ENCODE measurements at regions not wholly inside any gene's neighbourhood (a gene's known extent, or its start where the extent isn't known, plus 50 kb on each side); places are given as distances from the start of the nearest gene placed in this dataset.

- Histone ChIP-seq H3K4me1 (ENCODE audit: control insufficient read depth, insufficient read depth, low read length) (no peaks in the 10 kb centered on the region), H3K36me3 (ENCODE audit: control insufficient read depth, insufficient read depth, low read length) (no peaks in the 10 kb centered on the region), H3K9ac (ENCODE audit: extremely low read depth, low read length, poor library complexity, severe bottlenecking) (no peak overlapping the region), H3K27ac (ENCODE audit: low read depth, low read length) (no peak overlapping the region), H3K9me3 (ENCODE audit: control insufficient read depth, low read length) (no peaks in the 10 kb centered on the region), H3K4me3 (ENCODE audit: low read length) (no peak overlapping the region), H3K27me3 (ENCODE audit: control insufficient read depth, insufficient read depth, low read length, poor library complexity, severe bottlenecking) (no peaks in the 10 kb centered on the region)
- no peaks in the 10 kb centered on the region for H3K36me3 Mint-ChIP-seq (ENCODE audit: low read depth)
- no peaks in the 10 kb centered on the region for H3K9me3 Mint-ChIP-seq
- H3K4me1 Mint-ChIP-seq = peaks cover 4% of the 10 kb centered on the region
- H3K27me3 Mint-ChIP-seq (ENCODE audit: insufficient read depth) = no peaks in the 10 kb centered on the region
- DNase-seq = no peak
- WGBS, 2 experiments (ENCODE audit: insufficient coverage in 1 of 2, insufficient read length in 1 of 2) = 100% methylated on average over 1 of the region's 1 CpG; no CpG with 5 or more reads in 1 of the 2 experiments
- TF ChIP-seq CTCF (conservative IDR thresholded peaks at IDR 0.05) = no peak
- H3K4me3 Mint-ChIP-seq = no peak overlapping the region
- H3K27ac Mint-ChIP-seq = no peak overlapping the region
These were observed 676.6 kb upstream of the GCFC2 start for GRCh38 chr2:76387294-76387693.

GRCh38 chr2:76385943-76386342 is 675.2 kb upstream of the GCFC2 start:
- no peaks in the 10 kb centered on the region for H3K9me3 Mint-ChIP-seq
- H3K36me3 Mint-ChIP-seq (ENCODE audit: low read depth) = no peaks in the 10 kb centered on the region
- Histone ChIP-seq H3K9ac (ENCODE audit: extremely low read depth, low read length, poor library complexity, severe bottlenecking) (no peak overlapping the region), H3K36me3 (ENCODE audit: control insufficient read depth, insufficient read depth, low read length) (no peaks in the 10 kb centered on the region), H3K9me3 (ENCODE audit: control insufficient read depth, low read length) (no peaks in the 10 kb centered on the region), H3K4me3 (ENCODE audit: low read length) (no peak overlapping the region), H3K4me1 (ENCODE audit: control insufficient read depth, insufficient read depth, low read length) (no peaks in the 10 kb centered on the region), H3K27ac (ENCODE audit: low read depth, low read length) (no peak overlapping the region), H3K27me3 (ENCODE audit: control insufficient read depth, insufficient read depth, low read length, poor library complexity, severe bottlenecking) (no peaks in the 10 kb centered on the region)
- 97 to 100% methylated on average over 1 of the region's 1 CpG for WGBS, 2 experiments (ENCODE audit: insufficient coverage in 1 of 2, insufficient read length in 1 of 2)
- no peak overlapping the region for H3K4me3 Mint-ChIP-seq
- no peak for DNase-seq
- TF ChIP-seq CTCF (conservative IDR thresholded peaks at IDR 0.05) = no peak
- H3K4me1 Mint-ChIP-seq = peaks cover 4% of the 10 kb centered on the region
- no peak overlapping the region for H3K27ac Mint-ChIP-seq
- H3K27me3 Mint-ChIP-seq (ENCODE audit: insufficient read depth) = no peaks in the 10 kb centered on the region

- no peak for DNase-seq
- Mint-ChIP-seq H3K36me3 (ENCODE audit: low read depth) (no peaks in the 10 kb centered on the region), H3K27me3 (ENCODE audit: insufficient read depth) (no peaks in the 10 kb centered on the region), H3K27ac (no peak overlapping the region), H3K4me1 (peaks cover 10% of the 10 kb centered on the region), H3K4me3 (no peak overlapping the region), H3K9me3 (no peaks in the 10 kb centered on the region)
- Histone ChIP-seq H3K9me3 (ENCODE audit: control insufficient read depth, low read length) (no peaks in the 10 kb centered on the region), H3K4me3 (ENCODE audit: low read length) (no peak overlapping the region), H3K27ac (ENCODE audit: low read depth, low read length) (no peak overlapping the region), H3K9ac (ENCODE audit: extremely low read depth, low read length, poor library complexity, severe bottlenecking) (no peak overlapping the region), H3K27me3 (ENCODE audit: control insufficient read depth, insufficient read depth, low read length, poor library complexity, severe bottlenecking) (no peaks in the 10 kb centered on the region), H3K36me3 (ENCODE audit: control insufficient read depth, insufficient read depth, low read length) (no peaks in the 10 kb centered on the region), H3K4me1 (ENCODE audit: control insufficient read depth, insufficient read depth, low read length) (no peaks in the 10 kb centered on the region)
- no peak for TF ChIP-seq CTCF (conservative IDR thresholded peaks at IDR 0.05)
These were observed 670.9 kb upstream of the GCFC2 start for GRCh38 chr2:76381624-76382023.
